RWPE1 (cell line): ENCODE measurements at regions not wholly inside any gene's neighbourhood (a gene's known extent, or its start where the extent isn't known, plus 50 kb on each side); places are given as distances from the start of the nearest gene placed in this dataset.

ENCODE experiments used
- CTCF ChIA-PET: fragments of 350-600 bp; sonication (Branson Sonifier 250); formaldehyde crosslinking; extraction: SDS; loops from one replicate; lab custom pipeline; 2021; lab: Yijun Ruan, JAX
- POLR2A ChIA-PET: fragments of 400-600 bp; formaldehyde crosslinking; extraction: SDS; loops from one replicate; lab custom pipeline; 2020; ENCODE audit warnings: antibody characterized with exemption; ENCODE audit not compliant: low non-redundant PET; lab: Yijun Ruan, JAX
- DNase-seq: peaks from one replicate; pipeline ENCODE4 v3.0.0; 2012; ENCODE audit warnings: low spot score
- H3K27ac ChIP-seq: fragments of 450-650 bp; 2 replicates; pipeline ENCODE4 v1.5.1; 2017
- TF ChIP-seq, protein P1 (sequence below): fragments of 450-650 bp; conservative IDR thresholded peaks from 2 replicates; pipeline ENCODE4 v1.5.1; 2017; ENCODE audit warnings: low read depth, mild to moderate bottlenecking

DNA sequence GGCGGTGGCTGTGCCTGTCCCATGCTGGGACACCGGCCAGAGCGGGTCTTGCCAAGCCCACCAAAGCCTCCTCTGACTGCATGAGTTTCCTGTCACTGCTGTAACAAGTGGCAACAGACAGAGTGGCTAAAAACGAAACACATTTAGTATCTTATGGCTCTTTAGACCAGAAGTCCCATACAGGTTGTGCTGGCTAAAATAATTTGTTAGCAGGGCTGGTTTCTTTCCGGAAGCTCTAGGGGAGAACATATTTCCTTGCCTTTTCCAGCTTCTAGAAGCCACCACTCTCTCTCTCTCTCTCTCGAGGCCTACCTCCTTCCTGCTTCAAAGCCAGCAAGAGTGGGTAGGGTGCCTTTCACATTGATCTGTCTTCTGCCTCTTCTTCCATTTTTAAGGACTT, 171.6 kb upstream of the PLPP4 start:
- ChIA-PET CTCF (interaction anchor here (0.7 kb wide), 1 partner anchor 99 kb away, joined by 5 read pairs; no protein-coding TSS in a partner anchor), POLR2A (no interaction called here)
- TF ChIP-seq, protein P1, sequence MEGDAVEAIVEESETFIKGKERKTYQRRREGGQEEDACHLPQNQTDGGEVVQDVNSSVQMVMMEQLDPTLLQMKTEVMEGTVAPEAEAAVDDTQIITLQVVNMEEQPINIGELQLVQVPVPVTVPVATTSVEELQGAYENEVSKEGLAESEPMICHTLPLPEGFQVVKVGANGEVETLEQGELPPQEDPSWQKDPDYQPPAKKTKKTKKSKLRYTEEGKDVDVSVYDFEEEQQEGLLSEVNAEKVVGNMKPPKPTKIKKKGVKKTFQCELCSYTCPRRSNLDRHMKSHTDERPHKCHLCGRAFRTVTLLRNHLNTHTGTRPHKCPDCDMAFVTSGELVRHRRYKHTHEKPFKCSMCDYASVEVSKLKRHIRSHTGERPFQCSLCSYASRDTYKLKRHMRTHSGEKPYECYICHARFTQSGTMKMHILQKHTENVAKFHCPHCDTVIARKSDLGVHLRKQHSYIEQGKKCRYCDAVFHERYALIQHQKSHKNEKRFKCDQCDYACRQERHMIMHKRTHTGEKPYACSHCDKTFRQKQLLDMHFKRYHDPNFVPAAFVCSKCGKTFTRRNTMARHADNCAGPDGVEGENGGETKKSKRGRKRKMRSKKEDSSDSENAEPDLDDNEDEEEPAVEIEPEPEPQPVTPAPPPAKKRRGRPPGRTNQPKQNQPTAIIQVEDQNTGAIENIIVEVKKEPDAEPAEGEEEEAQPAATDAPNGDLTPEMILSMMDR = no peak
- no peak overlapping the region for H3K27ac ChIP-seq
- DNase-seq = no peak

DNA sequence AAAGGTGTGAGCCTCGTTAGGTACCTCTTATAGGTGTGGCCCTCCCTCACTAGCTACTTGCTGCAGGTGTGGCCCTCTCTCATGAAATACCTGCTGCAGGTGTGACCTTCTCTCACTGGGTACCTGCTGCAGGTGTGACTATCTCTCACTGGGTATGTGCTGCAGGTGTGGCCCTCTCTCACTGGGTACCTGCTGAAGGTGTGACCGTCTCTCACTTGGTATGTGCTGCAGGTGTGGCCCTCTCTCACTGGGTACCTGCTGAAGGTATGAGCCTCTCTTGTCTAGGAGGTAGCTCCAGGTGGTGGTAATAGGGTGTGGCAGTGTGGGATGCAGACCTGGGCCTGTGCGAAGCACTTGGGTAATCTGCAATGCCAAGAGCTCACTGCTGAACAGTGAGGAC, 170.7 kb upstream of the PLPP4 start:
- CTCF ChIA-PET = no interaction called here
- TF ChIP-seq, protein P1 = no peak
- DNase-seq = no peak
- no peak overlapping the region for H3K27ac ChIP-seq
- POLR2A ChIA-PET = no interaction called here

DNA sequence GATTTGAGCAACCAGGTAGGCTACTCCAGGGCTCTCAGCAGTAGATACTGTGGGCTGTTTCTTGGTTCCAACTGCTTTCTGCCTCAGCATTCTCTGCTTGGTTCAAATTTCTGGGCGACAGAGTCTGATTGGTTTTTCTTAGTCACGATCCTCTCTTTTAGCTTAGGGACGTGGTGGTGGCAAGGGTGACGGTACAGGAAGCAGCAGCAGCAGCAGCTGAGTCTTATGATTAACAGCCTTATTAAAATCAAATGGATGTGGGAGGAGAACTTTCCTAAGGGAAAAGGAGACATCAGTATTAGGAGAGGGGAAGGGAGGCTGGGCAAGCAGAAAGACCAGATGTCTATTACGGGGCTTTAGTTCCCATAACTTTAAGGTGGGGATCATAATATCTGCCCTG, 156.5 kb upstream of the PLPP4 start:
- no peak overlapping the region for H3K27ac ChIP-seq
- no peak for DNase-seq
- CTCF ChIA-PET = no interaction called here
- POLR2A ChIA-PET = no interaction called here
- TF ChIP-seq, protein P1 = no peak

DNA sequence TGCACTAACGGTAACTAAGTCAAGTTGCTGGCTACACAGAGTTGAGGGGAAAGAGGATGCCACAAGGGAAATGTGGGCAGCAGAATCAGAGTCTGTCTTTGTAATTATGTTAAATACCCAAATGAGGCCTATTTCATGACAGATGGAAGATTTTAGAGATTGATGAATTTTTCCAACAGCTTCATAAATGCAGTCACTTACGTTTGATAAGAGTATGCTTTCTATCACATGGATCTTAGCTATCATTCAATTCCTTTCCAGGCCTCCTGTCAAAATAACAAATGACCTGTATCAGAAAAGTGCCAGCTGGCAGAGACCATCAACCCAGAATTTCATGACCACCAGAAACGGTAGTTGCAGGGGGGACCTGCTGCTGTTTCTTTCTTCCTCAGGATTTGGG, 148.4 kb upstream of the PLPP4 start:
- ChIA-PET CTCF (no interaction called here), POLR2A (no interaction called here)
- DNase-seq = no peak
- no peak overlapping the region for H3K27ac ChIP-seq
- TF ChIP-seq, protein P1 = no peak

DNA sequence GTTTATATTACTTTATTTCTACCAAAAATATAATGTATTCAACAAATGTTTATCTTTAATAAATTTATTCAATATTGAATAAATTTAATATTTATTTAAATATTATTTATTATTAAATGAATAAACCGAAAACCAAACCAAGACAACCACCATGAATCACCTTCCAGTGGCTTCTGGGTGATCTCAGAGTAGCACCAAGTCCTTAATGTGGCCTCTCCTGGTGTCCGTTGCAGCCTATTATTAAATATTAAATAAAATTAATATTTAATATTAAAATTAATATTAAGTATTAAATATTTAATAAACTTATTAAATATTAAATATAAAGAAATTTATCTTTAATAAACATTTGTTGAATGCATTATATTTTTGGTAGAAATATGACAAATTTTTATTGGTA, 143.3 kb upstream of the PLPP4 start:
- TF ChIP-seq, protein P1 = no peak
- CTCF ChIA-PET = no interaction called here
- no peak overlapping the region for H3K27ac ChIP-seq
- no peak for DNase-seq
- POLR2A ChIA-PET = no interaction called here

DNA sequence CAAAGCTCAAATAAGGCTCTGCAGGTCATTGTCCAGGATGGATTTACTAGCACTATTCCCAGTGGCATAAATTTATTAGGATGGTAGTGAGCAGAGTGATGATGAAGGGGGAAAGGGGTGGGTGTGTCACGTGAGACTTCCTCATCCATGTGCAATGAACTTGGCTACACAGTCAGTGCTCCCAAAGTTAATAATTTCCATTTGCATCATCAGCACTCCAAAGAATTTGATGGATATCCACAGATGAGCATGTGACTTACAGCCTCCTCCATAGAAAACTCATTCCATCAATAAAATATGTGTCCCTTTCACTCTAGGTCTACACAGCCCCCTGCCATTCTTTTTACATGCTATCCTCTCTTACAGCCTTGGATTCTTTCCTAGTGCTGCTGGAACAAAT, 142.6 kb upstream of the PLPP4 start:
- POLR2A ChIA-PET = no interaction called here
- no peak overlapping the region for H3K27ac ChIP-seq
- TF ChIP-seq, protein P1 = no peak
- CTCF ChIA-PET = interaction anchor here (0.5 kb wide), 1 partner anchor 353 kb away, joined by 4 read pairs; no protein-coding TSS in a partner anchor
- DNase-seq = no peak
